ENCODE measurements at regions not wholly inside any gene's neighbourhood (a gene's known extent, or its start where the extent isn't known, plus 50 kb on each side); places are given as distances from the start of the nearest gene placed in this dataset.

- TF ChIP-seq CTCF (IDR thresholded peaks at IDR 0.05; ENCODE audit: borderline replicate concordance, extremely low read depth, low read length, poor library complexity, severe bottlenecking), result no peak
- no peak for TF ChIP-seq EZH2 (IDR thresholded peaks at IDR 0.05; ENCODE audit: borderline replicate concordance, low read depth, low read length, severe bottlenecking)
These were observed 101.7 kb upstream of the ADGRB3 start for GRCh38 chr6:68533339-68533795.
